ENCODE measurements at regions not wholly inside any gene's neighbourhood (a gene's known extent, or its start where the extent isn't known, plus 50 kb on each side); places are given as distances from the start of the nearest gene placed in this dataset.

GRCh38 chr9:73853549-73853948 lies 643.6 kb upstream of the RORB start:
- TF ChIP-seq CTCF (conservative IDR thresholded peaks at IDR 0.05; ENCODE audit: low read length): no peak
- TF ChIP-seq EZH2phosphoT487 (IDR thresholded peaks at IDR 0.05; ENCODE audit: borderline replicate concordance): no peak

All from Loucy (cell line).